Neural cell (in vitro differentiated cells): ENCODE measurements at regions not wholly inside any gene's neighbourhood (a gene's known extent, or its start where the extent isn't known, plus 50 kb on each side); places are given as distances from the start of the nearest gene placed in this dataset.

Source experiments
- H2AFZ ChIP-seq: fragments of 200-600, 300-800 bp; sonication (generic), shearing (Covaris generic); 2 replicates; pipeline ENCODE4 v1.6.0; 2014; ENCODE audit warnings: low read depth, mild to moderate bottlenecking, antibody characterized with exemption, low read length, moderate library complexity
- H3F3A ChIP-seq: fragments of 200-600 bp; shearing (Covaris generic); 2 replicates; pipeline ENCODE4 v1.6.1; 2016; ENCODE audit warnings: mild to moderate bottlenecking, moderate library complexity, mixed read lengths, antibody characterized with exemption, low read length; ENCODE audit not compliant: insufficient read depth, poor library complexity, severe bottlenecking
- H3K27ac ChIP-seq: fragments of 200-600, 300-800 bp; sonication (generic), shearing (Covaris generic); 2 replicates; pipeline ENCODE4 v1.5.1; 2014; ENCODE audit warnings: mild to moderate bottlenecking, low read length, moderate library complexity
- H3K27me3 ChIP-seq: fragments of 300-800, 200-600 bp; sonication (generic), shearing (Covaris generic); 2 replicates; pipeline ENCODE4 v1.6.0; 2014; ENCODE audit warnings: mild to moderate bottlenecking, low read depth, low read length, moderate library complexity; ENCODE audit not compliant: insufficient read depth
- H3K36me3 ChIP-seq: fragments of 300-800, 200-600 bp; sonication (generic), shearing (Covaris generic); 2 replicates; pipeline ENCODE4 v1.5.1; 2014; ENCODE audit warnings: mild to moderate bottlenecking, antibody characterized with exemption, low read length, moderate library complexity; ENCODE audit not compliant: insufficient read depth
- H3K4me2 ChIP-seq: fragments of 300-800, 200-600 bp; sonication (generic), shearing (Covaris generic); 2 replicates; pipeline ENCODE4 v1.6.0; 2014; ENCODE audit warnings: mild to moderate bottlenecking, low read length
- H3K4me3 ChIP-seq: fragments of 300-800, 200-600 bp; sonication (generic), shearing (Covaris generic); 2 replicates; pipeline ENCODE4 v1.5.1; 2014; ENCODE audit warnings: mild to moderate bottlenecking, low read length, moderate library complexity
- H3K79me2 ChIP-seq: fragments of 200-600 bp; shearing (Covaris generic); replicated peaks from 2 replicates; pipeline ENCODE4 v1.6.0; 2014; ENCODE audit warnings: mild to moderate bottlenecking, low read length, moderate library complexity; ENCODE audit not compliant: insufficient read depth
- H3K9ac ChIP-seq: fragments of 300-800, 200-600 bp; sonication (generic), shearing (Covaris generic); 2 replicates; pipeline ENCODE4 v1.6.1; 2016; ENCODE audit warnings: mild to moderate bottlenecking, low read length, mixed read lengths
- H3K9me2 ChIP-seq: fragments of 200-600 bp; shearing (Covaris generic); 2 replicates; pipeline ENCODE4 v1.6.1; 2016; ENCODE audit warnings: mild to moderate bottlenecking, low read length, mixed read lengths; ENCODE audit not compliant: insufficient read depth
- H3K9me3 ChIP-seq: fragments of 200-600, 300-800 bp; sonication (generic), shearing (Covaris generic); 2 replicates; pipeline ENCODE4 v1.6.1; 2016; ENCODE audit warnings: mild to moderate bottlenecking, mixed run types, low read length, moderate library complexity, mixed read lengths
- H4K20me1 ChIP-seq: fragments of 200-600 bp; shearing (Covaris generic); 2 replicates; pipeline ENCODE4 v1.6.1; 2016; ENCODE audit warnings: mild to moderate bottlenecking, mixed run types; ENCODE audit not compliant: insufficient read depth
- EP300 ChIP-seq: fragments of 450-650 bp; conservative IDR thresholded peaks from 2 replicates; pipeline ENCODE4 v1.6.1; 2014; ENCODE audit warnings: antibody characterized with exemption, mild to moderate bottlenecking, moderate library complexity; ENCODE audit not compliant: poor library complexity, severe bottlenecking
- EZH2 ChIP-seq: fragments of 200-600, 300-800 bp; shearing (Covaris generic), sonication (generic); IDR thresholded peaks from 2 replicates; pipeline ENCODE4 v1.6.1; 2014; ENCODE audit warnings: antibody characterized with exemption, low read length, borderline replicate concordance, mild to moderate bottlenecking; ENCODE audit not compliant: insufficient read depth, poor library complexity, severe bottlenecking
- MXI1 ChIP-seq: fragments of 450-650 bp; conservative IDR thresholded peaks from 2 replicates; pipeline ENCODE4 v1.6.1; 2014; ENCODE audit warnings: antibody characterized with exemption, mild to moderate bottlenecking; ENCODE audit not compliant: poor library complexity, severe bottlenecking
- POLR2AphosphoS5 ChIP-seq: IDR thresholded peaks from 2 replicates; pipeline ENCODE4 v1.6.1; 2012
- RAD21 ChIP-seq: fragments of 450-650 bp; conservative IDR thresholded peaks from 2 replicates; pipeline ENCODE4 v1.6.1; 2014; ENCODE audit warnings: antibody characterized with exemption, mild to moderate bottlenecking, moderate library complexity
- SMC3 ChIP-seq: fragments of 450-650 bp; conservative IDR thresholded peaks from 2 replicates; pipeline ENCODE4 v1.6.1; 2014; ENCODE audit warnings: antibody characterized with exemption, mild to moderate bottlenecking, moderate library complexity; ENCODE audit not compliant: poor library complexity
- TAF1 ChIP-seq: IDR thresholded peaks from 2 replicates; pipeline ENCODE4 v1.6.1; 2012; ENCODE audit warnings: low read depth
- TF ChIP-seq, protein P1 (sequence below): fragments of 450-650 bp; IDR thresholded peaks from 2 replicates; pipeline ENCODE4 v1.5.1; 2014; ENCODE audit warnings: antibody characterized with exemption, mild to moderate bottlenecking, moderate library complexity; ENCODE audit not compliant: poor library complexity, severe bottlenecking
- TF ChIP-seq, protein P2 (sequence below): IDR thresholded peaks from 2 replicates; pipeline ENCODE4 v1.6.1; 2012; ENCODE audit warnings: borderline replicate concordance

DNA sequence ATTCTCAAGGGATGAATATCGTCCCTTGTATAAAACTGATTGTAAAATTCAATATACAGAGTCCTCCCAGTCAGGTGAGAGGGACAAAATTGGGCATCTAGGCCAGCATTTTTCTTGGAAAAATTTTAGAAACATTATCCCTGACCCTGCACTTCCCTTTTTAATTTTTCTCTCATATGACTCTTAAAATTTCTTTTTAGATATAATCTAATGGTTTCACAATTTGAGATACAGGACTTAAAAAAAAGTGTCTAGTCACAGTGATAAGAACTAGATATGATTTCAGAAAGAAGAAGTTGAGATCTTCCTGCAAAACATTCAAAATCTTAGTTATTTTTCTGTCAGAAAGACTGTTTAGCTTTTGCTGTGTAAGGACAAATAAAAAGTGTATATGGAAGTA, 270.8 kb upstream of the PPFIA2 start:
- TF ChIP-seq POLR2AphosphoS5 (no peak), EP300 (no peak), MXI1 (no peak), TAF1 (no peak), SMC3 (no peak), EZH2 (no peak), RAD21 (no peak)
- TF ChIP-seq, protein P1, sequence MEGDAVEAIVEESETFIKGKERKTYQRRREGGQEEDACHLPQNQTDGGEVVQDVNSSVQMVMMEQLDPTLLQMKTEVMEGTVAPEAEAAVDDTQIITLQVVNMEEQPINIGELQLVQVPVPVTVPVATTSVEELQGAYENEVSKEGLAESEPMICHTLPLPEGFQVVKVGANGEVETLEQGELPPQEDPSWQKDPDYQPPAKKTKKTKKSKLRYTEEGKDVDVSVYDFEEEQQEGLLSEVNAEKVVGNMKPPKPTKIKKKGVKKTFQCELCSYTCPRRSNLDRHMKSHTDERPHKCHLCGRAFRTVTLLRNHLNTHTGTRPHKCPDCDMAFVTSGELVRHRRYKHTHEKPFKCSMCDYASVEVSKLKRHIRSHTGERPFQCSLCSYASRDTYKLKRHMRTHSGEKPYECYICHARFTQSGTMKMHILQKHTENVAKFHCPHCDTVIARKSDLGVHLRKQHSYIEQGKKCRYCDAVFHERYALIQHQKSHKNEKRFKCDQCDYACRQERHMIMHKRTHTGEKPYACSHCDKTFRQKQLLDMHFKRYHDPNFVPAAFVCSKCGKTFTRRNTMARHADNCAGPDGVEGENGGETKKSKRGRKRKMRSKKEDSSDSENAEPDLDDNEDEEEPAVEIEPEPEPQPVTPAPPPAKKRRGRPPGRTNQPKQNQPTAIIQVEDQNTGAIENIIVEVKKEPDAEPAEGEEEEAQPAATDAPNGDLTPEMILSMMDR, result no peak
- TF ChIP-seq, protein P2, sequence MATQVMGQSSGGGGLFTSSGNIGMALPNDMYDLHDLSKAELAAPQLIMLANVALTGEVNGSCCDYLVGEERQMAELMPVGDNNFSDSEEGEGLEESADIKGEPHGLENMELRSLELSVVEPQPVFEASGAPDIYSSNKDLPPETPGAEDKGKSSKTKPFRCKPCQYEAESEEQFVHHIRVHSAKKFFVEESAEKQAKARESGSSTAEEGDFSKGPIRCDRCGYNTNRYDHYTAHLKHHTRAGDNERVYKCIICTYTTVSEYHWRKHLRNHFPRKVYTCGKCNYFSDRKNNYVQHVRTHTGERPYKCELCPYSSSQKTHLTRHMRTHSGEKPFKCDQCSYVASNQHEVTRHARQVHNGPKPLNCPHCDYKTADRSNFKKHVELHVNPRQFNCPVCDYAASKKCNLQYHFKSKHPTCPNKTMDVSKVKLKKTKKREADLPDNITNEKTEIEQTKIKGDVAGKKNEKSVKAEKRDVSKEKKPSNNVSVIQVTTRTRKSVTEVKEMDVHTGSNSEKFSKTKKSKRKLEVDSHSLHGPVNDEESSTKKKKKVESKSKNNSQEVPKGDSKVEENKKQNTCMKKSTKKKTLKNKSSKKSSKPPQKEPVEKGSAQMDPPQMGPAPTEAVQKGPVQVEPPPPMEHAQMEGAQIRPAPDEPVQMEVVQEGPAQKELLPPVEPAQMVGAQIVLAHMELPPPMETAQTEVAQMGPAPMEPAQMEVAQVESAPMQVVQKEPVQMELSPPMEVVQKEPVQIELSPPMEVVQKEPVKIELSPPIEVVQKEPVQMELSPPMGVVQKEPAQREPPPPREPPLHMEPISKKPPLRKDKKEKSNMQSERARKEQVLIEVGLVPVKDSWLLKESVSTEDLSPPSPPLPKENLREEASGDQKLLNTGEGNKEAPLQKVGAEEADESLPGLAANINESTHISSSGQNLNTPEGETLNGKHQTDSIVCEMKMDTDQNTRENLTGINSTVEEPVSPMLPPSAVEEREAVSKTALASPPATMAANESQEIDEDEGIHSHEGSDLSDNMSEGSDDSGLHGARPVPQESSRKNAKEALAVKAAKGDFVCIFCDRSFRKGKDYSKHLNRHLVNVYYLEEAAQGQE, result no peak
- no peaks in the 10 kb centered on the region for H3K36me3 ChIP-seq
- H3F3A ChIP-seq, result no peaks in the 10 kb centered on the region
- no peak overlapping the region for H3K4me2 ChIP-seq
- H3K9me2 ChIP-seq, result no peaks in the 10 kb centered on the region
- no peaks in the 10 kb centered on the region for H3K79me2 ChIP-seq
- H4K20me1 ChIP-seq, result no peaks in the 10 kb centered on the region
- H3K27ac ChIP-seq, result no peak overlapping the region
- no peak overlapping the region for H3K4me3 ChIP-seq
- no peaks in the 10 kb centered on the region for H3K27me3 ChIP-seq
- no peak overlapping the region for H3K9ac ChIP-seq
- H2AFZ ChIP-seq, result no peak overlapping the region
- H3K9me3 ChIP-seq, result no peaks in the 10 kb centered on the region

DNA sequence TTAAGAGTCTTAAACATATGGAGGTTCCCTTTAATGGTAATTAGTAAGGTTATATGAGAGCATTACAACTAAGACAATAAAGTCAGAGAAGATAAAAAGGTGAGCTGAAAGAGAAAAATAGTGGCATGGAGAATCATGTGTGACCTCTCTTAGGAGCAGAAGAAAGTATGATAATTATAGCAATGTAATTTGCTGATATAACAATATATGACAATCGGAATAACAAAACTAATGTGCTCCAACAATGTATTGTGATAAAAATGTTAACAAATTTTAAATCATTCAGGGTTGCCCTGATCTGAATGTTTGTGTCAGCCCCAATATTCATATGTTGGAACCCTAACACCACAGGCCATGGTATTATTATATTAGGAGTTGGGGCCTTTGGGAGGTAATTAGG, 269.6 kb upstream of the PPFIA2 start:
- Histone ChIP-seq H3K4me2 (no peak overlapping the region), H3K9me3 (no peaks in the 10 kb centered on the region), H3K27me3 (no peaks in the 10 kb centered on the region), H3K27ac (no peak overlapping the region), H3F3A (no peaks in the 10 kb centered on the region), H3K4me3 (no peak overlapping the region), H3K9me2 (no peaks in the 10 kb centered on the region), H3K36me3 (no peaks in the 10 kb centered on the region), H3K9ac (no peak overlapping the region), H3K79me2 (no peaks in the 10 kb centered on the region), H2AFZ (no peak overlapping the region), H4K20me1 (no peaks in the 10 kb centered on the region)
- no peak for TF ChIP-seq EZH2
- TF ChIP-seq, protein P2, result no peak
- TF ChIP-seq MXI1, result no peak
- TF ChIP-seq, protein P1, result no peak
- TF ChIP-seq TAF1, result no peak
- TF ChIP-seq SMC3, result no peak
- TF ChIP-seq POLR2AphosphoS5, result no peak
- no peak for TF ChIP-seq RAD21
- no peak for TF ChIP-seq EP300
